GM19240 (cell line): ENCODE measurements at regions not wholly inside any gene's neighbourhood (a gene's known extent, or its start where the extent isn't known, plus 50 kb on each side); places are given as distances from the start of the nearest gene placed in this dataset.

ENCODE experiments used
- DNase-seq: peaks from one replicate; pipeline ENCODE4 v3.0.0; 2011; ENCODE audit warnings: low spot score; ENCODE audit not compliant: insufficient read length

DNA sequence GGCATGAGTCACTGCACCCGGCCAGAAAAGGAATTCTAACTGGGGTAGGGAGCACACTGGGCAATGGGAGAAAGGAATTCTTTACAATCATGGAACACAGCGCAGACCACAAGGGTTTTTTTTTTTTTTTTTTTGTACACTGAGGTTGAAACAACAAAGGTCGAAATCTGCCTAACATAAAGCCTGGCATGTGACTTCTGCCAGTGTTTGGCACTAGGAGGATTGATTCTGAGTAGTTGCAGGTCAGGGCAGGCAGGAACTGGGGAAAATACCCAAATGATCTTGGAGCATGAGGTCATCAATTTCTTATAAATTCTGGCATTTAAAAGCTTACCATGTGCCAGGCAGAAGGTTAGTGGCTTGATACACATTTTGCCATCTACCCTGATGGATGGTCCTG lies 202.0 kb upstream of the SNX19 start:
- DNase-seq = no peak

DNA sequence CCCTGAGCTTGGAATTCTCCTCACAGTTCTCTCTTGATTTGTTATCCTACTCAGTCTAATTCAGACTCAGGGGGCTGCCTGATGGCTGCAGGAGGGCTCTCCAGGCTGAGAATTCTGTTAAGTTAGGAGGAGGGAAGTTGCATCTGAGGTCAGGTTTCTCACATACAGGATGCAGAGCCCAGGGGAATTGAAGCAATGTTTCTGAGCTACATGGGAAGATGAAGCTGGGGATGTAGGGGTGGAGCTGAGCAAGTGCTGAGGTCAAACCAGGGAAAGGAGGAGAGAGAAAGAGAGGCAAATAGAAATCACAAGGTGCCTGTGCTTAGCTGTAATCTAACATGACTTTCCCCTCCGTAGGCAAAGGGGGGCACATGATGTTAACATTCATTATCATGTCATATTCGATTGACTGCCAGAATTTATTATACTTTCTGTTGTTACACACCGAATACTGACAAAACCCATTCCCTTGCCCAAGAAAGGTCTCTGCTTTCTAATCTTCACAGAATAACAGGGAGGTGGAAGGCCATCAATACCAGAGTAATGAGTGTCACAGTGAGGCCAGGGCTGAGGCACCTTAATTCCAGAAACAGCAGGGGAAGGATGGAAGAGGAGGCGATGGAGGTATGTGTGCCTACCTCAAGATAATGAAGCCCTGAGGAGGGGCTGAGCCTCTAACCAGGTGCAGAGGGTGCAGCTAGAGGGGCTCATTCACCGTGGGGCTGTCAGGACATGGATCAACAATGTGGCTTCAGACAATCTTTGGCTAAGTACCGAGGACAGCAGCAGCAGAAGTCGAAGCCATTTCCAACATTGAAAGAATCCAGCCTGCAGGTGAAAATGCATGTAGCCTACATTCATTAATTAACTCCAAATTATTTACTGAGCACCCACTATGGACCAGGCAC lies 205.4 kb upstream of the SNX19 start:
- DNase-seq = no peak

- no peak for DNase-seq
Observed at GRCh38 chr11:131122448-131122847, 206.2 kb upstream of the SNX19 start.

- DNase-seq = no peak
Observed at GRCh38 chr11:131129474-131129873, 213.2 kb upstream of the SNX19 start.

DNA sequence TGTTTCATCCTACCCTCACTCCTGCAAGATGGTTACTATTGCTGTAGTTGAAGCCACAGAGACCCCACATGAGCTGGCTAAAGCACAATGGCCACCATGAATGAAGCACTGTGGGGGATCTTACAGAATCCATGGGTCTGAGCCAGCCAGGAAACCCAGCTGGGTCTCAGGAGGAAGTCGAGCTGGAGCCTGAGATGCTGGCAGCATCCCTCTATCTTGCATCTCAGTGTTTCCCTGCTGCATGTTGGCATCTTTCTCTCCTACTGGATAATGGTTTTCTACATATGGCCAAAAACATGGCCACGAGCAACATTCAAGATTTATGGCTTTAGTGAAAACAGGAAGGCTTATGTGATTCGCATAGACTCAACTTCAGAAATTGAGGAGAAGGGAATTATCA lies 219.3 kb upstream of the SNX19 start:
- DNase-seq = no peak

- DNase-seq = no peak
Observed at GRCh38 chr11:131136486-131136885, 220.2 kb upstream of the SNX19 start.

DNA sequence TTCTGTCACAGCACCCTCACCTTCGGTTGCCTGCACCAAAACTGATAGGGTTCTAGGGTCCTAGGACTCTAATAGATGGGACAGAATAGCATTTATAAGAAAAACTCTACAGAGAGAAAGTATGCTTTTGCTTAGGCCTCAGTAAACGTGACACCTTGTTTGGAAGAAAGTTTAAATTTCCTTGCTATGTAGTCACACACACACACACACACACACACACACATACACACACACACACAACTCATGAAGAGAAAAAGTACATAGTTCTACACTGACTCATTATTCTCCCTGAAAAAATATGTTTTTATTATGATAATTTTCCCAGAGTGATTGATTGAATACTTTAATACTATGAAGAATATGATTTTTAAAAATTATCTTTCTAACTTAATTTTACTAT lies 220.8 kb upstream of the SNX19 start:
- DNase-seq = no peak

DNA sequence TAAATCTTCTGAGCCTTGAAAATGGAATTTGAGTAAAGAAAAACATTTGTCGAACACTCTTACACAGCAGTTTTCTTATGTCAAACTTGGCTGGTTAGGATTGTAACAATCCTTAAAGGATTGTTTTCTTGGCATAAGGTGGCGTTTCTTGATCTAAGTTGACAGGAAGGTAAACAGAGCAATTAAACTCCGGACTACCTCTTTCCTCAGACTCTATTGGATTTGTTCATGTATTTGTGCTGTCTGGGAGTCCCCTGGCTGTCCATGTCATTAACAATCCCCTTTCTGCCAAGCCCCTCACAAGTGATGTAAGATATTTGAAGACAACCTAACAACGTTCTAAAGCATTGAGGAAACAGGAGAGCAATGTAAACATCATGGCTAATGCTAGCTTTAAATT lies 222.5 kb upstream of the SNX19 start:
- no peak for DNase-seq

DNA sequence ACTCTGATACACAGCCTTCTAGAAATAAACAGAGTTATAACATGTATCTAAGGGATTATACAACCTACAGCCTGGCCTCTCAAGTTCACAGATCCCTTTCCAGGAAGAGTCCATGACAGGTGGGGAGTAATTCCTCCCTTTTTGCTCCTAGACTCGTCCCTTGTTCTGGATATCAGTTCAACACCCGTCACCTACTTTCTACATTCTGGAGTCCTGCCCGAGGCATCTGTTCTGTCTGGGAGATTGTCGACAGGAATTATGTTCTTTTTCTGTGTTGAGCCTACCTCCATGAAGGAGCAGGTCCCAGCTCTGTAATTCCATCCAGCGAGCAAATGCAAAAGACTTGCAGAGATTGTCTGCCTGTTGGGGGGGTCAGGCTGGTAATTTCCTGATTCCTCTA lies 224.6 kb upstream of the NTM start:
- no peak for DNase-seq

GRCh38 chr11:131146827-131147490 lies 223.5 kb upstream of the NTM start:
- no peak for DNase-seq

DNA sequence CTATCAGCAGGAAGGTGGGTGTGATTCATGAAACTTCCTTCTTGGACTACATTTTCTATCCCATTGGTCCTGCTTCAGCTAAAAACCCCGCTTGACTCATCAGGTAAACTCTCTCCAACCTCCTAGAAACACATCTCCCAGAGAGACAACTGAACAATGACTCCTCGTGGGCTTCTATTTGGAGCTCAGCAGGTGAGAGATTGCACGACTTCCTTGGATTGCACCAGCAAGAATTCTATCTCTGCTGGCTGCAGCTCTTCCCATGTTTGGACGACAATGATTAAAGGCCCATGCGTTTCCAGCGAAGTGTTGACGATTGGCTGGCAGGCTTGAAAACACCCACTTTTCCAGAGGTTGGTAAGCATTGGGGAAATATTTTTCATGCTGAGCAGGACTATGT lies 216.1 kb upstream of the NTM start:
- no peak for DNase-seq

DNA sequence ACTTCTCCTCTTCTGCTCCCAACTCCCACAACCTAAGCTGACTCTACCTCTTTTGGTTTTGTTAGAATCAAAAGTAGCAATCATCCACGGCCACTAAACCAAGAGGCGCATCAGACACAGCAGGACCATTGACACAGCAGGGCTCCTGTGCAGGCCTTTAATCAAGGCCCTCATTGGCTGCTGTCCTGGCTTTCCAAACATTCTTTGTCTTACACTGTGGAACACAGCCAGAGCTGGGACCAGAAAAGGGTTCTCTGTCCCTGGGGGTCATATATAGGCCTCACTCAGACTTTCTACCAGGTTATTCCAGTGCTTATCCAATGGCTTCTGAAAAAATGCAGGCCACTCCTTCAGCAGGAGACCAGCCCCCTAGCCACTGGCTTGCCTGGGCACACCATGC lies 212.7 kb upstream of the NTM start:
- no peak for DNase-seq

- no peak for DNase-seq
Observed at GRCh38 chr11:131160846-131161245, 209.6 kb upstream of the NTM start.

DNA sequence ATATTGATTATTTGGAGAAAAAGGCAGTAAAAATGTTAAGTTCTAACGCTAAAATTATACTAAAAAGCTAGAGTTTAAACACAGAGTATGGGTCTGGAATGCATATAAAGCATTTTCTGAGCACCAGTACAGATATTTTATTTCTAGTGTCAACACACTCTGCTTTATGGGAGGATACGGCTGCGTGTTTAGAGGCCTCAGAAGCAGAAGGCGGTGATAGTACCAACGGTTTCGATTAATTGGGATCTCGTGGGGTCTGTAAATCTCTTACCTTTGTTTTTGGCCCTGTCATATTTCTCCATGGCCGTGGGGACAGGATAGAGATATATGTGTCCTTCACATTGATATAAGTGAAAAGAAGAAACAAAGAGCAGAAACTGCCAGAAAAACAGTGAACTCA lies 206.8 kb upstream of the NTM start:
- no peak for DNase-seq

DNA sequence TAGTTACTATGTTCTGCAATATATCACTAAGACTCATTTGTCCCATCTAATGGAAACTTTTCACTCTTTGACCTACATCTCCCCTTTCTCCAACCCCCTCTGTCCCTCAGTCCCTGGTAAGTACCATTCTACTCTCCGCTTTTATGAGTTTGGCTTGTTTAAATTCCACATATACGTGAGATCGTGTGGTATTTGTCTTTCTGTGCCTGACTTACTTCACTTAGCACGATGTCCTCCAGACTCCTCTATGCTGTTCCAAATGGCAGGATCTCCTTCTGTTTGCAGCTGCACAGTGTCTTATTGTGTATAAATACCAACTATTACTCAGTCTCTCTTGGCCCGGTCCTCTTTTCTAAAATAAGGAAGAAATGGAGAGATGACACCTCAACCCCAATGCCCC lies 205.4 kb upstream of the NTM start:
- no peak for DNase-seq

DNA sequence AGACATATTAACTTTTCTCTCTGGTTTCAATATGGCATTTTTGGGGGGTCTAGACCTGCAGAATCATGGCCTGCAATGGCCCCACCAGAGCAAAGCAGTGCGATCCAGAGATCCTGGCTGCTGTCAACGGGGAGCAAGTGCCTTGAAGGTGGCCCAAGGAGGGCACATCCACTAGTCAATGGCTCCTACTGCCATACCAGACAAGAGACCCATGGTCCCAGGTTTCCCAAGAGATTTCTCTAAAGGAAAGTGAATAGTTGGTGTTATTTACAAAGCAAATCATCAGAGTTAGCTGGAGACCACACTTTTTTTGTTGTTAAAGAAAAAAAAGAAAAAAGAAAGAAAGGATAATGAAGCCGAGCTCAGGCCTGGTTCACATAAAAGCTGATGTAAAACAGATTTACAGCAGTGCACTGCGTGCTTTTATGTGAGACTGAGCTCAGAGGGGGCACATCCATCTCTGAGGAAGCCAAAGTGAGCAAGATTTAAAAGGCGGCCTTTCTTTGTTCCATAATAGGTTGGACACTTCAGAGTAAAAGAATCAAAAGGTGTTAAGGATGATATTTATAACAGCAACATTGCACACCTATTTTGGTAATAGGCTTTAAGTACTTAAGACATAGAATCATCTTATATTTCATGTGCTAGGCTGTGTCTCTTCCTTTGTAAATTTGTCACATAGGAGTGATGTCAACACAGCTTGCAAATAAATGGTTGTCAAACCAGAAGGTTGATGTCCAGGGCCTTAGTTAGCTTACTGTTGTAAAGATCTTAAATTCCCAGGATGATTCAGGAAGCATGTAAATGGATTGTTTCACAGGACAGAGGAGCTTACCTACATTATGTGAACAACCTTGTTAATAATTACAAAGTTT lies 201.3 kb upstream of the NTM start:
- no peak for DNase-seq

GRCh38 chr11:131172011-131172410 lies 198.4 kb upstream of the NTM start:
- no peak for DNase-seq

DNA sequence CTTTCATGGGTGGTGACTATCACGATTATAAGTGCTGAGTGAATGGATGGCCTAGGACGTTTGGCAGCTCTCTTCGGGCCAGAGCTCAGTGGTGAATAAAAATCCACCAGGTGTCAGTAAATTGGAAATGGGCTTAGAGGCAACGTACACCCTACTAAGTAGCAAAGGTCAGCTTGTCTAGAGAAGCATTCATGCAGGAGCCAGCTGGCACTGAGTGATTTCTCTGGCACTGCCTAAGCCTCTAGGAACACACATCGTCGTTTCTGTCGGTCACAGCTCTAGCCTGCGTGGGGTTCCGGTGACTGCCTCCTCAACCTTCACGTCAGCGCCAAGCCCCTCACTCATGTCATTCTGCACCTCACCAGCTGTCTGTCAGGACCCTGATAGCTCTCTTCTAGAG lies 192.4 kb upstream of the NTM start:
- no peak for DNase-seq

DNA sequence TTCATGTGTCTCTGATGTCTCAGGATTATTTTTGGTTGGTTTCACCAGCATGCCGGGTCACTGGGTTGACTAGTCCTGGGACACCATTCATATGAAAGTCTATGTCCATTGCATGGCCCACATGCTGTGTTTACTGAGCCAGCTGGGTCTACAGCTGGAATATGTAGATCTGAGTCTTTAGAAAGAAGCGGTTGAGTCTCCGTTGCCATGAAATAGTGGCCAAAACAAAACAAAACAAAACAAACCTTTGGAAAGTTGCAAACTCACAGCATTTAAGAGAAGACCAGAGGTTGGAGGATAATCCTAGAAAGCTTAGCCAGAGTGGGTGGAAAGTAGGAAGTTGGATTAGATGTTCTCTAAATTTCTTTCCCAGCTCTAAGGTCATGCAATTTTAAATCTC lies 191.8 kb upstream of the NTM start:
- no peak for DNase-seq

DNA sequence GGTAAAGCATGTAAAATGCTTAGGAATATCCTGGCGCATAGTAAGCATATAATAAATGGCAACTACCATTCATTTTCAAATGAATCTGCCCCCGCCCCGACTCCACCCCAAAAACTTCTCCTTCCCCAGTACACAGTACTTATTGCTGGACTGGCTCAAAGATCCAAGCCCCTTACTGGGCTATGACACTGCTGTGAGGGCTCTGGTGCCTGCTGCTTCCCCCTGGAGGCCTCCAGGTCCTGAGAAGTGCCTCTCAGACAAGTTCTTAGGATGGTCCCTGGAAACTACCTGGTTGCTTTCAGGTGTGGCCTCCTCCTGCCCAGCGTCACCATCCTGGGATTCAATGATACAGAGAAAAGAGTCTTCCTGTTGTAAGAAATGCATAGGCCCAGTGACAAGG lies 190.6 kb upstream of the NTM start:
- no peak for DNase-seq

- no peak for DNase-seq
Observed at GRCh38 chr11:131185915-131186314, 184.5 kb upstream of the NTM start.

GRCh38 chr11:131186629-131187101 lies 183.8 kb upstream of the NTM start:
- DNase-seq = peak; percentile 36
